Stimulated activated CD8-positive, alpha-beta memory T cell treated with anti-CD3 and anti-CD28 coated beads, Interleukin-12 subunit alpha, Interleukin-12 subunit beta, amount 100 ng/mL, for 1 hour (primary cell): ENCODE measurements at regions not wholly inside any gene's neighbourhood (a gene's known extent, or its start where the extent isn't known, plus 50 kb on each side); places are given as distances from the start of the nearest gene placed in this dataset.
"Not testable (repeated sequence)": the region's sequence is repeated elsewhere in the genome, so short reads cannot be mapped to it uniquely, and the experiment has no call there.

Source experiments
- DNase-seq: peaks from one replicate; pipeline ENCODE4 v3.0.0-alpha.2; 2020; ENCODE audit warnings: low read depth

DNA sequence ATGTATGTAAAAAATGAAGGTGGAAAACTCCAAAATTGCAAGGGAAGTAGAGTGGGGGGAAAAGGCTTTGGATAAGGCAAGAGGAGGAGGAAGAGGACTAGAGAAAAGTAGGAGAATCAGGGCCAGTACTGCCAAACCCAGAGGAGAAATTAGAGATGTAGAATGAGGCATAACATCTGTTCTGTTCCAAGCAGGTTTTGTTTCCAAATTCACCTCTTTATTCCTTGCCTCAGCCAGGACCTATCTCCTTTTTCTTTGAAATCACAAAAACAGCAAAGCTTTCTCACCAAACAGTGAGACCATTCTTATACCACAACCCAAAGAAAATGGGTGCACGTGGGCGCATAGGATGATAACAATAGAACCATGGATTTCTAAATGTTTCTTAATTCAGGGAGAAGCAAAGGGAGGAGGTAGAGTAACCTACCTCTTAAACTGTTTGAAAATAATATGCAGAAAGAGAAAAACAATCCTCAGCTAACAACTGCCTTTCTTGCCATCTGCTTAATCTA lies 383.3 kb upstream of the PKN2 start:
- DNase-seq = no peak

DNA sequence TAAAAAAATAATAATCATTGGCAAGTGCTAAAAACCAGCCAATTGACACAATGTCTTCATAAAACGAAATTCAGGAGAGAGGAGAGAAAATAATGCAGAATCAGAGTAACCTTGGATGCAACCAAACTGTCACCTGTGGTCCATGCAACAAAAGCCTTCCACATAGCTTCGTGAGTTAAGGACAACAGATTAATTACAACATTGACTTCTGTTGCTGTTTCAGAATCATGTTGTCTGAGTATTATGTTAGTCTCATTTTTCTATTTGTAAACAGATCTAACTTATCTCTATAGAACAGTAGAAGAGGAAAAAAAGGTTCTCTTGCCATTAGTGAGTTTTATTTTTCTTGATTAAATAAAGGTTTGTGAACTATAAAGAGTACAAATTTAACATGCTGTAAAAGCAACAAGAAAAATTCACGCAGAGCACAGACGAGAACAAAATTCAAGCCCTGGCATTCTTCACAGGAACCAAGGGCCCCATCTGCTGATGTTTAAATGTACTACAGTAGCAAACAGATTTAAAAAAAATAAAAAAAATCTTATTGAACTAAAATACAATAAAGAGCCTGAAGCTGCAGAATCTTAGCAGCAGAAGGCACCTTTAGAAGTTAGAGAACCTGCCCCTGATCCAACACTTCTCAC lies 381.1 kb upstream of the PKN2 start:
- DNase-seq = no peak

DNA sequence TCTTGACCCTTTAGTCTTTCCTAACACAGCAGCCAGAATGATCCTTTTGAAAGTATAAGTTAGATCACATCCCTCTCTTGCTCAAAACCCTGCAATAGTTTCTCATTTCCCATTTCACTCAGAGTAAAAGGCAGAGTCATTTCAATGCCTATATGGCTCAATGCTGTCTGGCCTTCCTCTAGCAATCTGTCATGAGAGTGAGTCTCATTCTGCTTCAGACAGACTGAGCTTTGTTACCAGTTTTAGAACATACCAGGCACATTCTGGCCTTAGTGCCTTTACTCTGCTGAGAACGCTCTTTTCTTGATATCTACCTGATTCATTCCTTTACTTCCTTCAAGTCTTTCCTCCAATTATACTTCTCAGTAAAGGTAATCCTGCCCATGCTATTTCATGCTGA lies 372.8 kb upstream of the PKN2 start:
- DNase-seq = no peak

DNA sequence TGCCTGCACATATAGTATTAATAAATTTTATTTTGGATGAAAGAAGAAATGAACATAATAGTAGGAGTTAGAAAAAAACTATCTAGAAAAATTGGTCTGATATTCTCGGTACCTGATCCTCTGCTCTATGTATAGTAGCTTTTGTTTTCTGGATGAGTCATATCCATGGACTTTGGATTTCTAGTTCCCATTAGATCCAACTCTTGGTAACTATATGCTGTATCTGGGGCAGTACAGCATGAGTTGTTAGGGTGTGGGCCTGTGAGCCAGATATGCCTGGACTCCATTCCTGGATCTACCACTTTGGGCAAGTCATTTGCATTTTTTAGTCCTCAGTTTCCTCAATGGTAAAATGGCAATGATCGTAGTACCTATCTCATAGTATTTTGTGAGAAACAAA lies 372.2 kb upstream of the PKN2 start:
- no peak for DNase-seq

DNA sequence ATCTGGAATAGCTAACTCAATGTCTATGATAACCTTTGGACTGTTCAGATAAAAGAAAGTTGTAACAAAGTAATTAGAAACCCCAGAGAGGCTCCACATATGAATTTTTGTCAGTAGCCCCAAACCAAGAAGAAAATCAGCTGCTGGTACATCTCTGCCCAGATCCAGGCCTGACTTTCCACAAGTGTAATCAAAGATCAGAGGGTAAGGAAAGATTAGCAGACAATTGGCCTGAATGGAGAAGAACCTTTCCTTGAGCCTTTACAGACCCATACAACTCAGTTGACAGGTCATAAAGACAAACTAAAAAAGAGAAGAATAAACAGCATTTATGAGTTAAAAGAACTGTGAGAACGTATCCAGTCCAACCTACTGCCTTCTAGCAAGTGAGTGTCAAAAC lies 366.7 kb upstream of the PKN2 start:
- no peak for DNase-seq

DNA sequence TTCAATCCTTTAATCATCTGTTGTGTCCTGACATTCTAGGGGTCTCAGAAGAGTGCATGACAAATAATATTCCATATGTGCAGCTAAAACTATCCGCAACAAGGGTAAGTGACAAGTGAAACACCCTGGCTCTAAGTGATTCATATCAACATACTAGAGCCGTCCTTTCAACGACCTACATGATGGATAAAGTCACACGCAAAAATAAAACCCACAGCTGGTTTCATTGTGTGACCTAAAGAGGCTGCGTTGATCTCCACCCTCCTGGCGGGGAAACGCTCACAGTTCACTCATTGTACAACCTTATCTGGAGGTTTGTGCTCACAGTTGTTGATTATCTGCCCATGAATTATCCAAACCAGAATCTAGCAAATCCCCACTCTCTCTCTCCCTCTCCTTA lies 365.3 kb upstream of the PKN2 start:
- no peak for DNase-seq

DNA sequence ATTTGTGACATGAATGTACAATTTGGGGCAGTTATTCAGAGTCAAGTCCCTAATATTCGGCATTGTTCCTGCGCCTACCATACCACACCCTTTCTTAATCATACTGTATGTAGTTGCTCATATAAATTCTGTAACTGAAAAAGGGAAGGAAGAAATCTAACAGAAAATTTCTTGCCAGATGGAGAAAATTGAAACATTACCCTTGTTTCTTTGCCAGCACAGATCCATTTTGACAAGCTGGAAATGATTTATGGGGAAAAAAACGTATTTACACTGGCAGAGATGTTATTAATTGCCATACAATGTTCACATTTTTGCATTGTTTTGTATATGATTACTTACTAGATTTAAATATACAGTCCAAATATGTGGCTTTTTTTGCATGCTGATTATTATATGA lies 363.8 kb upstream of the PKN2 start:
- no peak for DNase-seq

DNA sequence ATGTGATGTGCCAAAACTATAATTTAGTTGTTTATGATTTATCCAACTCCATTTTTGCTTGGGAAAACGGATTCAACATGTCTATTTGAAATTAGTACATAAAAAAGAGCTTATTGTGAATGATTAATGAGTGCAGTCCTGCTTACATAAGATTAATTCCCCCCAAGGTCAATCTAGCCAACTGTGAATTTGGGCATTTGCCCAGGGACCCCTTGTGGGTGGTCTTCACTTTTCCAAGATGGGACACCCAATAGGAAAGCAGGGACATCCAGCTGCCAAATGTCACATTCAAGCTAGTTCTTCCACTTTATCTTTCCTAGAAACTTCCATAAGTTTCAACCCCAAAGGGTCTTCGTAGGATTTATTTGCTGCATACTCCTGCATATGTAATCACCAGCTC lies 362.4 kb upstream of the PKN2 start:
- DNase-seq = no peak

DNA sequence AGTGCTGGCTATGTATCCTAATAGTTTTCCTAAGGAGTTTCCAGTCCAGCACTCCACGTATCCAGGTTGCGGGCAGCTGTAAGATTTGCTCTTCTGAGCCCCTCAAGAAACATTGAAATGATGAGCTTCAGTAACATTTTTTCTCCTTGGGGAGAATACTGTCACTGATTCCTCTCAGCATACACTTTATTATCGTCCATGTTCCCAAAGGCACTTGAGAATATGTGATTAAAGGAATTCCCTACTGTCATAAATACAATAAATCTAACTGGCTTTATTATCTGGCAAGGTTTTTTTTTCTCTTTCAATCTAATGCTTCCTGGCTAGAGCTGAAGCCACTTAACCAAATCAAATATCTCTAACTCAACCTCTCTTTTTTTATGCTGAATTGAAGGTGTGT lies 359.2 kb upstream of the PKN2 start:
- DNase-seq = no peak

DNA sequence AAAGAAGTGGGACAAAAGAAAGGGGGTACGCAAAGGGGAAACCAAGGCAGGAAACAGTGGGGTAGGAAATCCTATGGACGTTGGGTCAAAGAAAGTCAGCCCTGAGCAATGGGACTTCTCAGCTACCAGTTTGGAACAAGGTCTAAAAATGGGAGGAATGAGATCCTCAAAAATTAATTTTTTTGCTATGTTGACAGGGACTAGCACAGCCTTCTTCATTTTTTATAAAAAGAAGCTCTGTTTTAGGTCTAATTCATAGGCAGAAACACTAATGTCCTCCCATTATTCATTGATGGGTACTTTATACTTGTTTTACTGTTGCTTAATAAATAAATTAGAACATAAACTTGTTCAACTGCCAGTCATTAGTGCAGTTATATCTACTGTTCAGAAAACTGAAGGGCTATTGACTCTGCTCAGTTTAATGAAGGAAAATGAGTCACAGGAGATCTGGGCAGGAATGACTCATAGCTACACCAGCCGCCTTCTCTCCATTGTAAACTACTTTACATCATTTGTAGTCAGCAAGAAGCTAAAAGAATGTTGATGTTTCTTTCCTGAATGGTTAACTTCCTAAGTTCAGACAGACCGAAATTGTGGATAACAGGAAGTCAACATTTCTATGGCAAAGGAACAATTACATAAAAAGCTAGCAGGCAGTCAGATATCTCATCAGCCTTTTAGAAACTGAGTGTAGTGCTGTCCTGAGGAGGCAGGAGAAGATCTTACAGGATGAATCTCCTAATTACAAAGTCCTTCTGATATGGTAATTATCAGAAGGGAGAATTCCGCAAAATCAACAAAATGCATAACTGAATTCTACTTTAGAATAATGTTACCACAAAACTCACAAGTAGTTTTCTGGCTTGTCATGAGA lies 356.4 kb upstream of the PKN2 start:
- DNase-seq = no peak

DNA sequence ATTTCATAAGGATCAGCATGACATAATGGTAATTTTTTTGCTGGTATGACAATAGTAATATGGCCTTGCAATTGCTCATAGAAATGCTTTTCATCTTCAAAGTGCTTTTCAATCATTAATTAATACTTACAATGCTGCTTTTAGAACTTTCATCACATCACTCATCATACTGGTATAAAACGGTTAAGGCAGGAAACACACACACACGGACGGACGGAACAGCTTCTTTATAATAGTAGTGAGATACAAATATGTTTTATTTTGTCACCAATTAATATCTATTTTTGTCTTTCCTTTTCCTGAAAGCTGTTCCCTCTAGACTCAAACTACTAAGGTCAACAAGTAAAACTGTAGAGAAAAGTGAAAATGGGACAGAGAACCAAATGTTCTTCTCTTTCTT lies 353.9 kb upstream of the PKN2 start:
- no peak for DNase-seq

DNA sequence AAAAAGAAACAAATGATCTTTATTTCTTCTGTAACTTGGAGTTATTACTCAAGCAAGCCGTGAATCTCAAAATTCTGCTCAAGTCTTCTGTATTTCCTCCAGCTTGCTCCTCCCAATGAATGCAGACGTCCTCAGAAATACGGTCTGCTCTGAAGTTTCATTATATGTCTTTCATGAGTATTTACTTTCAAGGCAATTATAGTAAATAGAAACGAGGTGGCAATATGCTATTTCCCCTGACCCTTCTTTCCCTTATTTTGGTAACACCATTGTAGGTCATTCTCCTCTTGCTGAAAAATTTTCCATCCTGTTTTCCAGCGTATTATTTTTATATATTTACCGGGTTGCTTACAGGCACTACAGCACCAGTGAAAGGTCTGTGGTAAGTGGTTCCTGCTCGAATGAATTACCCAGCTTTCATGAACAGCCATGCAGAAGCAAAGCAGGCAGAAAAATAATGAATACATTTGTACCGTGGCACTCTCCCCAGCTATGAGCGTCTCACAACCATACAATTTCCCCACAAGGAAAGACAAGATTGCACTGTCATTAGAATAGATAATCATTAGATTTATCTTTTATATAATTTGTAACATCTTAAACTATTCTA lies 350.9 kb upstream of the PKN2 start:
- no peak for DNase-seq

DNA sequence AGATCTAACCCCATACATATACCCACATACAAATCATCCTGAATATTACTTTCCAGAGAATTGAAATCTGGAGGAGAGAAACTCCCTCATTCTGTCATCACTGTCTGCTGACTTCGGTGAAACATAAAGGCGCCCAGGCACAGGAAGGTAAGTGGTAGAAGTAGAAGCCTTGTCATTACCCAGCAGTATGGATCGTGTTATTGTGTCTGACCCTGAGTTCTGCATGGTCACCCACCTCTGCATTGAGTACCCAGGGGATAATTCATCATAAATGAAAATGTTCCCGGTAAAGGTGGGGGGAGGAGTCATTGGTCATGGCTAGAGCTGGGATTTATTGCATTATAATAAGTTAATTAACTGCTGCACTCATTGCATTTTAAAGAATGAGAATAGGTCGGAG lies 342.6 kb upstream of the PKN2 start:
- no peak for DNase-seq

DNA sequence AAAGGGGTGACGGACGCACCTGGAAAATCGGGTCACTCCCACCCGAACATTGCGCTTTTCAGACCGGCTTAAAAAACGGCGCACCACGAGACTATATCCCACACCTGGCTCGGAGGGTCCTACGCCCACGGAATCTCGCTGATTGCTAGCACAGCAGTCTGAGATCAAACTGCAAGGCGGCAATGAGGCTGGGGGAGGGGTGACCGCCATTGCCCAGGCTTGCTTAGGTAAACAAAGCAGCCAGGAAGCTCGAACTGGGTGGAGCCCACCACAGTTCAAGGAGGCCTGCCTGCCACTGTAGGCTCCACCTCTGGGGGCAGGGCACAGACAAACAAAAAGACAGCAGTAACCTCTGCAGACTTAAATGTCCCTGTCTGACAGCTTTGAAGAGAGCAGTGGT lies 342.0 kb upstream of the PKN2 start:
- not testable (repeated sequence) for DNase-seq

DNA sequence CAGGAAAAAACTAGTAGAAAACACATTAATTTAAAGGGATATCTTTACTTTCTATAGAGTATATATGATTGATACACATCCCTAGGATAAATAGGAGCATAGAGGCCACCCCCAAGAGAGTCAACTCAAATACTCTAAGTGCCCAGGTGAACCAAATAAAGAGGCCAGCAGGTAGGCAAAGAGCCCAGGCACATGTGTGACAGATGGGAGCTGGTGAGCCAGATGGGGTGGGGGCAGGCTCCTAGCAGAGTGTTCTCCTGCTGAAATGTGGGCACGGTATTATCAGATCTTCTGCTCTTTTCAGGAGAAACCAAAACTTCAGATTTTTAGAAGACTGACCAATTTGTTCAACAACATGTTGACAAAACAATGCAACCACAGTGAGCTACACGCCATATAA lies 333.4 kb upstream of the PKN2 start:
- no peak for DNase-seq

DNA sequence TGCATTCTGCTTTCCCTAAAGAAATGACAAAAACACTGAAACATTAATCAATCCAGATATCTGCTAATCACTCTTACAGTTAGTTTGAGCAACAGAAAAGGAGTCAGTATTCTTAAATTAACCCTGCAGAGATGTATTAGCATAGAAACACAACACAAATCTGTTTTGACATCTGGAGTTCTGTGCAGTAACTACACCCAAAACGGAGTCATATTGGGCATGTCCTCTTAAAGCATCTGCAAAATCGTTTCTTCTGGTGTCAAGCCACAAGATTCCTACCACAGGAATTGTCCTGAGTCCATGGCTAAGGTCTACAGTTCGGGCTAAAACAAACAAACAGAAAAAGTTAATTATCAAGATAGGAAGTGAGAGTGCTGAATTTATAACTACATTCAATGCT lies 332.1 kb upstream of the PKN2 start:
- no peak for DNase-seq

DNA sequence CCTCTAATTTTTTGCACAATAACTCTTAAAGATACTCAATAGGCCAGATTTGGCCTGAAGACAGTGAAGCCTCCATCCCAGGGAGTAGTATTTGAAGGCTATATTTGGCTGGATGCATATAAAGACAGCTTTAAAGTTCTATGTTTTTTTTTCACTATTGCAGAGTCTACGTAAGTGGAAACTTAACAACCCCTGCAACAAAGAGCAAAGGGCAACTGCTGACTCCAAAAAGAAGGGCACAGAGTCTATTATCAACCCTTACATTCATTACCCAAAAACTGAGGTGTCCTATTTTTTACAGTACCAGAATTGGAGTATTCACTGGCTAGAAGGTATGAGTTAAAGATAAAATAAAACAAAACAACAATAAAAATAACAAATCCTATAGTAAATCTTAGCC lies 329.8 kb upstream of the PKN2 start:
- no peak for DNase-seq

DNA sequence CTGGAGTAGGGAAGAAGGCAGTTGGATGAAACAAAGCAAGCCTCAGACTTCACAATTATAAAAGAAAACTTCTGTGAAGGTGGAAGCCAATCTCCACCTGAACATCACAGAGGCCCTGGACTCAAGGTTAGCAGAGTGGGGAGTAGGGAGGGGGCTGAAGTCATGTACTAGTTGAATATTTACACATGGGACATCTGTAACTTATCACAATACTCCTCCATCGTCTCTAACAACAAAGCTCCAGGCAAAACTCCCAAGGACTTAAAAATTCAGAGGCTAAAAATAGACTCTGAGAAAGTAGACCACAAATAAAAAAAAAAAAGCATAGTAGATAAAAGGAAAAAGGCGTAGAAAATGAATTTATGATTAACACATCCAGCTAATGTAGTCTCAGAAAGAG lies 326.3 kb upstream of the PKN2 start:
- DNase-seq = no peak

DNA sequence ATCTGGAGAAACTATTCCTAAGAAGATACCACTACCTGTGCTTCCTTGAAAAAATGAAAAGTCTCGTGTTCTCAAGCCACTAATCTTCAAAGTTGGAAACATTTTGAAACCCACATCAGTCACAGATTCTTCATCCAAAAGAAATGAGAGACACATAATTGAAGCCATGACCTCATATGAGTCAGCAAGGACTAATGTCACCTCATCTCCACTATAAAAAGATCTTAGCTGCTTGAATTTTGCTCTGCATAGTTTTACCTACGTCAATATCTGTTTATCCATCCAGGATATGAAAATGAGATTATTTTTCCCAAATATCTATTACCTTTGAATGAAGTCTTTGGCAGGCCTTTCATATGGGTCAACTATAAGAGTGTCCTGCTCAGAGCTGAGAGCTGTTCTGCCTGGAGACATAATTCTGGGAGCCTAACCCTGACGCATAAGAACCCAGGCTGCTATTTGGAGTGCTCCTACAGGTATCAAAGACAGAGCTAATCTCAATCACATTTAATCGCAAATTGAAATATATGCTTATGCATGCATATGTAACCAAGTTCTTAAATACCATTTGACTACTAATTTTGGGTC lies 312.5 kb upstream of the PKN2 start:
- DNase-seq = no peak

DNA sequence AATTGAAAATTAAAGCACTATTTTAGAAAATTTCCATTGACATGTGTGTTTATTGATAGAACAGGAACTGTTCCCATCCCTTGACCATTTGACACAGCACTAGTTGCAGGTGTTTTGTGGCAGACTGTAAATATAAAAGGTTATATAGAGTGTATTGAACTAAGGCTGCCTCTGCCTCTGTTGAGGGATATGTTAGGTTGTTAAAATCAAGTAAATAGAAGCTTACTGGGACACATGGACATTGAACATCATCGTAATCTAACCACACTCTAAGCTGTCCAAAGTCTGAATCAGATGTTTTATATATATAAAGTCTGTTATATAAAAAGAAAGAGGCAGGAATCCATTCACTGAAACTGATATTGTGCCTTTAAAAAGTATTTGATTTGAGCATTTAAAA lies 308.1 kb upstream of the PKN2 start:
- DNase-seq = no peak

DNA sequence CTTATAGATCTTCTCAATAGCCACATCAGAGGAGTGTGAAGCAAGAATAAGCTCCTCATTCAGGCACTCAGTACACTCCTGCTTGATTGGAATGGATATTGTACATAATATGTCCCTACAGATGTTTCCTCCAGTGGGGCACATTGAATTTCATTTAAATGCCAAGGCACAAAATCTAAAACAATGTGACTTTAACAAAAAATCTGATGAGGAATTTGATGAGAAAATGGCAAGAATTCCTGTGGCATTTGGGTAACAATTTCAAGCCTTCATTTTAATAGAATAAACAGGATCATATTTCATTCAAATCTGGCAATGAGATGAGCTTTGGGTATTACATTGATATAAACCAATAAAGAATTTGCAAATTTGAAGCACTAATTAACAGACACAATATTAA lies 307.7 kb upstream of the PKN2 start:
- no peak for DNase-seq

DNA sequence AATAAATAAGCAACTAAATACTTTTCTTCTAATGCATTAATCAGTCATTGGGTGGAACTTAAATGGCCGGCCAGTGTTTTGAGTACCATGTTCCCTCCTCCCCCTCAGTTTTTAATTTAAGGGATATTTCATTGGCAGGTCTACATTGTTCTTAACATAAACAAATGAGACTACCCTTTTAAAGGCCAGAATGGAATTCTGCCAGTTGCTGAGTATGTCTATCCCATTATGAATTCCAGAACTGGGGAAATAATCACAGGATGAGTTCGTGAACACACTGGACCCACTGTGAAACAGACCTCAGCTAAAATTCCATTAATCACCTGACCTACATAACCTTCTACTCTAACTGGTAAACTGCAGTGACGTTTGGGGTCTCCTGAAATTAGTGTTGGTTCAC lies 305.5 kb upstream of the PKN2 start:
- DNase-seq = no peak

DNA sequence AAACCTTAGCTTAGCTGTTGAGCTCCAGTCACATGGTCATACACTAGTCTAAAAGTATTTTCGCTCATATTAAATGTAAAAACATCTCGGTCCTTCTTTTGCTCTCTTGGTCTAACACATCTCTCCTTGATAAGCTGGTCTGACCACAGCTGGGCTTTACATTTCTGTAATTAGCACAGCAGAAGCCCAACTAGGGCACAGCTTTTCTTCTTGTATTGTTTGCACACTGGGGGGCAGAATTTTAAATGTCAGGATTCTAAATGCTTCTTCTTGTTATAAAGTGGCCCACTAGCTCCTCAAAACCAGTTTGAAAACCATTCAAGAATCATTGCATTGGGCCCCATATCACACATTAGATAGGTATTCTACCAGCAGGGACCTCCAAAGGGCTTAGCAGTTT lies 289.1 kb upstream of the PKN2 start:
- DNase-seq = no peak
